ENCODE measurements at regions not wholly inside any gene's neighbourhood (a gene's known extent, or its start where the extent isn't known, plus 50 kb on each side); places are given as distances from the start of the nearest gene placed in this dataset.

DNA sequence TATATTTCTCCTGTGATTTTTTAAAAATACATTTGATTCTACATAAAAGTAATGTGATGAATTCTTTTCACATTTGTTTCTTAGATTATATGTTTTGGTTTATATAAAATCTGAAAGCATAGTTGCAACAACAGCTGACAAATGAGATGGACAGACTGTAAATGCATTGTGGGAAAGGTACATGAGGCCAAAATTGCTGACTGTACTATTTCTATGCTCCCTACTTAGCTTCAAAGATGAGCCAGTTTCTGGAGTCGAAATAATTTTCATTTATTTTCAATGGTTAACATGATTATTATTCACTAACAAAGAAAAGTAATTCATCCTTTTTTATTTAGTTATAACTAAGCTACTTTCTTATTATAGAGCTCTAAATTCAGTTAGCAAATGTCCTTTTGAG, 441.3 kb upstream of the CCNG1 start:
- no peaks in the 10 kb centered on the region for H3F3A ChIP-seq (replicated peaks; ENCODE audit: low read depth)
- no peak for ATAC-seq

More for the DNA sequence above, 441.3 kb upstream of the CCNG1 start:
- H3K4me3 Mint-ChIP-seq = no peak overlapping the region
- no peaks in the 10 kb centered on the region; the same call in 2 of the 3 replicates for H3K9me3 Mint-ChIP-seq
- TF ChIP-seq REST (IDR thresholded peaks at IDR 0.05; ENCODE audit: unreplicated experiment) (no peak), STAT1 (IDR thresholded peaks at IDR 0.05; ENCODE audit: unreplicated experiment) (no peak), ZNF331 (CRISPR knock-in tag; IDR thresholded peaks at IDR 0.05; ENCODE audit: low read depth) (no peak), CREB1 (CRISPR knock-in tag; IDR thresholded peaks at IDR 0.05; ENCODE audit: low read depth) (no peak), NANOG (IDR thresholded peaks at IDR 0.05; ENCODE audit: borderline replicate concordance) (no peak), POLR2AphosphoS5 (IDR thresholded peaks at IDR 0.05; ENCODE audit: low read depth) (no peak), ZNF114 (CRISPR knock-in tag; IDR thresholded peaks at IDR 0.05) (no peak), ZNF462 (CRISPR knock-in tag; IDR thresholded peaks at IDR 0.05) (no peak), EZH2phosphoT487 (IDR thresholded peaks at IDR 0.05; ENCODE audit: unreplicated experiment) (no peak), JUNB (IDR thresholded peaks at IDR 0.05; ENCODE audit: unreplicated experiment) (no peak), EZH2 (IDR thresholded peaks at IDR 0.05; ENCODE audit: low read depth, unreplicated experiment) (no peak)
- TF ChIP-seq, protein P1, sequence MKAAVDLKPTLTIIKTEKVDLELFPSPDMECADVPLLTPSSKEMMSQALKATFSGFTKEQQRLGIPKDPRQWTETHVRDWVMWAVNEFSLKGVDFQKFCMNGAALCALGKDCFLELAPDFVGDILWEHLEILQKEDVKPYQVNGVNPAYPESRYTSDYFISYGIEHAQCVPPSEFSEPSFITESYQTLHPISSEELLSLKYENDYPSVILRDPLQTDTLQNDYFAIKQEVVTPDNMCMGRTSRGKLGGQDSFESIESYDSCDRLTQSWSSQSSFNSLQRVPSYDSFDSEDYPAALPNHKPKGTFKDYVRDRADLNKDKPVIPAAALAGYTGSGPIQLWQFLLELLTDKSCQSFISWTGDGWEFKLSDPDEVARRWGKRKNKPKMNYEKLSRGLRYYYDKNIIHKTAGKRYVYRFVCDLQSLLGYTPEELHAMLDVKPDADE (IDR thresholded peaks at IDR 0.05) = no peak
- TF ChIP-seq, protein P2, sequence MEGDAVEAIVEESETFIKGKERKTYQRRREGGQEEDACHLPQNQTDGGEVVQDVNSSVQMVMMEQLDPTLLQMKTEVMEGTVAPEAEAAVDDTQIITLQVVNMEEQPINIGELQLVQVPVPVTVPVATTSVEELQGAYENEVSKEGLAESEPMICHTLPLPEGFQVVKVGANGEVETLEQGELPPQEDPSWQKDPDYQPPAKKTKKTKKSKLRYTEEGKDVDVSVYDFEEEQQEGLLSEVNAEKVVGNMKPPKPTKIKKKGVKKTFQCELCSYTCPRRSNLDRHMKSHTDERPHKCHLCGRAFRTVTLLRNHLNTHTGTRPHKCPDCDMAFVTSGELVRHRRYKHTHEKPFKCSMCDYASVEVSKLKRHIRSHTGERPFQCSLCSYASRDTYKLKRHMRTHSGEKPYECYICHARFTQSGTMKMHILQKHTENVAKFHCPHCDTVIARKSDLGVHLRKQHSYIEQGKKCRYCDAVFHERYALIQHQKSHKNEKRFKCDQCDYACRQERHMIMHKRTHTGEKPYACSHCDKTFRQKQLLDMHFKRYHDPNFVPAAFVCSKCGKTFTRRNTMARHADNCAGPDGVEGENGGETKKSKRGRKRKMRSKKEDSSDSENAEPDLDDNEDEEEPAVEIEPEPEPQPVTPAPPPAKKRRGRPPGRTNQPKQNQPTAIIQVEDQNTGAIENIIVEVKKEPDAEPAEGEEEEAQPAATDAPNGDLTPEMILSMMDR (conservative IDR thresholded peaks at IDR 0.05; ENCODE audit: low read depth in 2 of 2) = no peak
- Histone ChIP-seq H3K27ac (ENCODE audit: low read depth) (no peak overlapping the region), H3K79me2 (replicated peaks; ENCODE audit: insufficient read depth) (no peaks in the 10 kb centered on the region), H2AFZ (no peak overlapping the region), H3K4me3 (no peak overlapping the region), H3K9me2 (ENCODE audit: insufficient read depth) (no peaks in the 10 kb centered on the region), H3K4me2 (no peak overlapping the region), H4K20me1 (replicated peaks; ENCODE audit: insufficient read depth) (no peaks in the 10 kb centered on the region), H3K36me3 (ENCODE audit: insufficient read depth) (no peaks in the 10 kb centered on the region), H3K27me3 (ENCODE audit: insufficient read depth) (no peaks in the 10 kb centered on the region), H3K4me1 (ENCODE audit: insufficient read depth) (no peaks in the 10 kb centered on the region)
- DNase-seq (ENCODE audit: low spot score) = no peak
- no peaks in the 10 kb centered on the region for H3K36me3 Mint-ChIP-seq (ENCODE audit: low read depth)
- no peaks in the 10 kb centered on the region for H3K27me3 Mint-ChIP-seq (ENCODE audit: insufficient read depth, low read depth, poor library complexity)
- H3K4me1 Mint-ChIP-seq = no peaks in the 10 kb centered on the region
- no peak overlapping the region for H3K27ac Mint-ChIP-seq

Data from GM23338 (cell line).